Ishikawa (cell line): ENCODE measurements at regions not wholly inside any gene's neighbourhood (a gene's known extent, or its start where the extent isn't known, plus 50 kb on each side); places are given as distances from the start of the nearest gene placed in this dataset.

Experiments used
- CEBPB ChIP-seq: IDR thresholded peaks from 2 replicates; pipeline ENCODE4 v1.6.1; 2012
- CREB1 ChIP-seq: IDR thresholded peaks from 2 replicates; pipeline ENCODE4 v1.6.1; 2012; ENCODE audit warnings: low read depth
- EGR1 ChIP-seq: IDR thresholded peaks from 2 replicates; pipeline ENCODE4 v1.6.1; 2012
- EP300 ChIP-seq: IDR thresholded peaks from 2 replicates; pipeline ENCODE4 v1.6.1; 2012; ENCODE audit warnings: borderline replicate concordance
- FOXM1 ChIP-seq: IDR thresholded peaks from 2 replicates; pipeline ENCODE4 v1.6.1; 2012; ENCODE audit warnings: low read depth, borderline replicate concordance
- NFIC ChIP-seq: IDR thresholded peaks from 2 replicates; pipeline ENCODE4 v1.6.1; 2012
- RAD21 ChIP-seq: IDR thresholded peaks from 2 replicates; pipeline ENCODE4 v1.6.1; 2012; ENCODE audit warnings: low read depth
- TAF1 ChIP-seq: IDR thresholded peaks from 2 replicates; pipeline ENCODE4 v1.6.1; 2012; ENCODE audit warnings: low read depth, mild to moderate bottlenecking
- TCF12 ChIP-seq: IDR thresholded peaks from 2 replicates; pipeline ENCODE4 v1.6.1; 2012; ENCODE audit warnings: low read depth
- TEAD4 ChIP-seq: IDR thresholded peaks from 2 replicates; pipeline ENCODE4 v1.6.1; 2012
- USF1 ChIP-seq: IDR thresholded peaks from 2 replicates; pipeline ENCODE4 v1.6.1; 2012
- YY1 ChIP-seq: IDR thresholded peaks from 2 replicates; pipeline ENCODE4 v1.6.1; 2012; ENCODE audit warnings: low read depth
- ZBTB7A ChIP-seq: IDR thresholded peaks from 2 replicates; pipeline ENCODE4 v1.6.1; 2012; ENCODE audit warnings: low read depth
- TF ChIP-seq, protein P1 (sequence below): IDR thresholded peaks from 2 replicates; pipeline ENCODE4 v1.6.1; 2012; ENCODE audit warnings: low read depth, mild to moderate bottlenecking
- TF ChIP-seq, protein P2 (sequence below): IDR thresholded peaks from 2 replicates; pipeline ENCODE4 v1.6.1; 2012

DNA sequence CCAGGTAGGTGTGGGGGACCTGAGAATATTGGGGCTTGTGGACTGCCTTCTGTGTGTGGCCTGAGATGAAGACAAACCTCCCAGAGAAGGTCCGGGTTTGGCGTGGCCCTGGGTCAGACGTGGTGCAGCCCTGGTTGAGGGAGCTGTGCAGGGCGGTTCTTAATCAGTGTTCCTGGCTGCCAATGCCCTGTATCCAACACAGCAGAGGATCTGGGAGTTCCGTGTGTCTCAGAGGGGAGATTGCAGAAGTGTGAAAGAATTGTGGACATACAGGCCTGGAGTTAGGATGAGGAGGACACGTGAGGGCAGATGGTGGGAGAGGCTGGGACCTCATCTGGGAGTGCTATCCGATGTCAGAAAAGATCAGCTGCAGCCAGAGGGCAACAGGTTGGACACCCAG lies 102.0 kb upstream of the NECTIN1 start:
- TF ChIP-seq YY1 (no peak), FOXM1 (no peak), RAD21 (no peak), EP300 (no peak), EGR1 (no peak), TCF12 (no peak), CEBPB (no peak), USF1 (no peak), NFIC (no peak), CREB1 (no peak), ZBTB7A (no peak), TAF1 (no peak), TEAD4 (no peak)
- TF ChIP-seq, protein P1, sequence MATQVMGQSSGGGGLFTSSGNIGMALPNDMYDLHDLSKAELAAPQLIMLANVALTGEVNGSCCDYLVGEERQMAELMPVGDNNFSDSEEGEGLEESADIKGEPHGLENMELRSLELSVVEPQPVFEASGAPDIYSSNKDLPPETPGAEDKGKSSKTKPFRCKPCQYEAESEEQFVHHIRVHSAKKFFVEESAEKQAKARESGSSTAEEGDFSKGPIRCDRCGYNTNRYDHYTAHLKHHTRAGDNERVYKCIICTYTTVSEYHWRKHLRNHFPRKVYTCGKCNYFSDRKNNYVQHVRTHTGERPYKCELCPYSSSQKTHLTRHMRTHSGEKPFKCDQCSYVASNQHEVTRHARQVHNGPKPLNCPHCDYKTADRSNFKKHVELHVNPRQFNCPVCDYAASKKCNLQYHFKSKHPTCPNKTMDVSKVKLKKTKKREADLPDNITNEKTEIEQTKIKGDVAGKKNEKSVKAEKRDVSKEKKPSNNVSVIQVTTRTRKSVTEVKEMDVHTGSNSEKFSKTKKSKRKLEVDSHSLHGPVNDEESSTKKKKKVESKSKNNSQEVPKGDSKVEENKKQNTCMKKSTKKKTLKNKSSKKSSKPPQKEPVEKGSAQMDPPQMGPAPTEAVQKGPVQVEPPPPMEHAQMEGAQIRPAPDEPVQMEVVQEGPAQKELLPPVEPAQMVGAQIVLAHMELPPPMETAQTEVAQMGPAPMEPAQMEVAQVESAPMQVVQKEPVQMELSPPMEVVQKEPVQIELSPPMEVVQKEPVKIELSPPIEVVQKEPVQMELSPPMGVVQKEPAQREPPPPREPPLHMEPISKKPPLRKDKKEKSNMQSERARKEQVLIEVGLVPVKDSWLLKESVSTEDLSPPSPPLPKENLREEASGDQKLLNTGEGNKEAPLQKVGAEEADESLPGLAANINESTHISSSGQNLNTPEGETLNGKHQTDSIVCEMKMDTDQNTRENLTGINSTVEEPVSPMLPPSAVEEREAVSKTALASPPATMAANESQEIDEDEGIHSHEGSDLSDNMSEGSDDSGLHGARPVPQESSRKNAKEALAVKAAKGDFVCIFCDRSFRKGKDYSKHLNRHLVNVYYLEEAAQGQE: no peak
- TF ChIP-seq, protein P2, sequence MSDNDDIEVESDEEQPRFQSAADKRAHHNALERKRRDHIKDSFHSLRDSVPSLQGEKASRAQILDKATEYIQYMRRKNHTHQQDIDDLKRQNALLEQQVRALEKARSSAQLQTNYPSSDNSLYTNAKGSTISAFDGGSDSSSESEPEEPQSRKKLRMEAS: no peak

DNA sequence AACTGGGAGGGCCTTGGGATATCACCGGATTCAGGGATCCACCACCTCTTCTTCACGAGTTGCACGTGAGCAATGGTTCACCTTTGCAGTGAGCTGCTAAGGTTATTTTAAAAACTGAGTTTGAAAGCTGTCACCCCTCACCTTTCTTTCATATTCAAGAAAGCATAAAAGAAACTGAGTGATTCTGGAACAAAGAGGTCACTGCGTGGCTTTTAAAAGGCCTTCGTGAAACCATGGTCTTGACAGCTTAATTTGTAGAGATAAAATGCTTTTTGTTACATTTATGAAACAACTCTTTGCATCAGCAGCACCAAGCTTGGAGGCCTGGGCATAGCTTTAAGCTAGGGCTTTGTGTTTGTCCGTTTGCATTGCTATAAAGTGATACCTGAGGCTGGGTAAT lies 101.4 kb upstream of the NECTIN1 start:
- TF ChIP-seq TAF1 (no peak), FOXM1 (no peak), EGR1 (no peak), CREB1 (no peak), CEBPB (no peak), TEAD4 (no peak), YY1 (no peak), RAD21 (no peak), EP300 (no peak), ZBTB7A (no peak), USF1 (no peak), TCF12 (no peak), NFIC (no peak)
- TF ChIP-seq, protein P2: no peak
- TF ChIP-seq, protein P1: no peak

DNA sequence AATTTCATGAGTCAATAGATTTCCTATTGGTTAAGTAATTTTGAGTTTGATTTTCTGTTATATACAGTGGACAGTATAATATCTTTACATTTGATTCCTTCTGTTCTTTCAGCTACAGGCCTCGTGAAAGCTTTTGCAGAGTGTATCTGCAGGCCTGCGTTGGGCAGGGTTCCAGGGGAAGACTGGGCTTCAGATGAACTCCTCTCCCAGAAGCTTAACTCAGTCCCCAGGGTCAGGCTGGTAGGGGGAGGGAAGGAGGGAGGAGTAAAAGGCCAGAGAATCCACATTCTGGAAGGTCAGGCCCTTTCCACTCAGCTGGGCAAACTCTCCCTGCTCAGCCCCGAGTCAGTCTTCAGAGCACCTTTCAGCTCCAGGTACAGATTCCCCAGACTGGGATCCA lies 100.4 kb upstream of the NECTIN1 start:
- no peak for TF ChIP-seq CREB1
- TF ChIP-seq EP300: no peak
- TF ChIP-seq FOXM1: no peak
- no peak for TF ChIP-seq CEBPB
- no peak for TF ChIP-seq YY1
- TF ChIP-seq, protein P1: no peak
- TF ChIP-seq, protein P2: no peak
- TF ChIP-seq NFIC: no peak
- no peak for TF ChIP-seq USF1
- no peak for TF ChIP-seq TEAD4
- TF ChIP-seq ZBTB7A: no peak
- no peak for TF ChIP-seq TCF12
- TF ChIP-seq EGR1: no peak
- TF ChIP-seq TAF1: no peak
- TF ChIP-seq RAD21: no peak

DNA sequence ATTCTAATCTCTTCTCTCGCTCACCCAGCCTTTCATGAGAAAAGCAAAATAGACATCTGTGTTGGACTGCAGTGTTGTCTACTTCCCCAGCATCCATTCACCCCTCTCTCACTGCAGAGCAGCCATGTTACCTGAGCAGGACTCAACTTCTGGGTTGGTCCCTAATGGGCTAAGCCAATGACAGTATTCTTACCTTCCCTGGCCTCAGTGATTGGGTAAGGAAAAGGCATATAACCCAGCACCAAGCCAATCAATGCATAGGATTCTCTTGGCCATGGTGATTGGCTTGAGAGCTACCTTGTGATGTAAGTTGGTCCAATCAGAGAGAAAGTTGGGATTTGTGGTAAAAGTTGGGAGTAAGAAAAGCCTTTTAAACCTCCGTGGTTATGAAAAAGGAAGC lies 99.8 kb upstream of the NECTIN1 start:
- TF ChIP-seq CREB1: no peak
- no peak for TF ChIP-seq USF1
- TF ChIP-seq, protein P2: no peak
- TF ChIP-seq EP300: no peak
- TF ChIP-seq RAD21: no peak
- no peak for TF ChIP-seq CEBPB
- TF ChIP-seq TEAD4: no peak
- no peak for TF ChIP-seq YY1
